Calu3 (cell line): ENCODE measurements at regions not wholly inside any gene's neighbourhood (a gene's known extent, or its start where the extent isn't known, plus 50 kb on each side); places are given as distances from the start of the nearest gene placed in this dataset.

ENCODE experiments used
- BruUV-seq: library from RNA; stranded (reverse); fragments of 400-500 nt; replicated peaks from 2 replicates; lab custom pipeline; 2021; lab: Mats Ljungman, UMichigan
- CTCF ChIA-PET: fragments of 300-600 bp; sonication (Branson Sonifier 250); formaldehyde crosslinking; loops from one replicate; lab custom pipeline; 2022; ENCODE audit warnings: antibody characterized with exemption; lab: Charles Lee
- DNase-seq: peaks from one replicate; pipeline ENCODE4 v3.0.0; 2022
- H3K27ac Mint-ChIP-seq: one replicate; pipeline ENCODE4 v1.8.0; 2022; ENCODE audit warnings: mixed read lengths; ENCODE audit not compliant: unreplicated experiment
- H3K27me3 Mint-ChIP-seq: one replicate; pipeline ENCODE4 v1.8.0; 2022; ENCODE audit warnings: mixed read lengths; ENCODE audit not compliant: unreplicated experiment
- H3K36me3 Mint-ChIP-seq: one replicate; pipeline ENCODE4 v1.8.0; 2022; ENCODE audit warnings: mild to moderate bottlenecking, moderate library complexity, mixed read lengths; ENCODE audit not compliant: insufficient read depth, unreplicated experiment
- H3K4me1 Mint-ChIP-seq: one replicate; pipeline ENCODE4 v1.8.0; 2022; ENCODE audit warnings: mild to moderate bottlenecking, low read depth, mixed read lengths; ENCODE audit not compliant: unreplicated experiment
- H3K4me3 Mint-ChIP-seq: one replicate; pipeline ENCODE4 v1.8.0; 2022; ENCODE audit warnings: mild to moderate bottlenecking, low read depth, moderate library complexity, mixed read lengths; ENCODE audit not compliant: unreplicated experiment
- H3K9me3 Mint-ChIP-seq: one replicate; pipeline ENCODE4 v1.8.0; 2022; ENCODE audit warnings: low read depth, mixed read lengths; ENCODE audit not compliant: unreplicated experiment
- CTCF ChIP-seq: fragments of 200-600 bp; IDR thresholded peaks from one replicate; pipeline ENCODE4 v1.8.0; 2022; ENCODE audit warnings: antibody characterized with exemption; ENCODE audit not compliant: unreplicated experiment
- intact Hi-C: fragments of 100-400 bp; cut with micrococcal nuclease; formaldehyde crosslinking; loops from one replicate; pipeline ENCODE4 v1.10.0; 2022; ENCODE audit not compliant: unreplicated experiment

DNA sequence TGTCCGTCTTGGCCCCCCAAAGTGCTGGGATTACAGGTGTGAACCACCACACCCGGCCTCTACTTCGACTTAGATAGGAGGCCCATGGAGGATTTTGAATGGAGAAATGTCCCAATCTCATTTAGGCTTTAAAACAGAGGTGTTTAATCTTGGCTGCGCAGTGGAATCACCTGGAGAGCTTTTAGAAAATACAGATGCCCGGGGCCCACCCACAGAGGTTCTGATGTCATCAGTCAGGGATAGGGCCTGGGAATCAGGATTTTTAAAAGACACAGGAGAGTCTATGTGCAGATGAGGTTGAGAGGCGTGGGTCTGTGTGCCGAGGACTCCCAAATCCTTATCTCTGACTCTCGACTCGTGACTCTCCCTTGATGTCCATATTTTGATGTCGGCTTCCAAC lies 124.0 kb upstream of the BOD1 start:
- no peak for DNase-seq
- Mint-ChIP-seq H3K27me3 (no peaks in the 10 kb centered on the region), H3K36me3 (peaks cover 5% of the 10 kb centered on the region), H3K9me3 (no peaks in the 10 kb centered on the region), H3K4me3 (no peak overlapping the region), H3K4me1 (peaks cover 38% of the 10 kb centered on the region), H3K27ac (no peak overlapping the region)
- CTCF ChIA-PET, result no interaction called here
- intact Hi-C loops, result no loop called here
- TF ChIP-seq CTCF, result no peak
- no TSS peak for BruUV-seq

- H3K4me1 Mint-ChIP-seq, result peaks cover 43% of the 10 kb centered on the region
- H3K9me3 Mint-ChIP-seq, result no peaks in the 10 kb centered on the region
- H3K27ac Mint-ChIP-seq, result no peak overlapping the region
- H3K27me3 Mint-ChIP-seq, result no peaks in the 10 kb centered on the region
- H3K4me3 Mint-ChIP-seq, result no peak overlapping the region
- CTCF ChIA-PET, result no interaction called here
- peaks cover 4% of the 10 kb centered on the region for H3K36me3 Mint-ChIP-seq
- intact Hi-C loops, result no loop called here
- no peak for TF ChIP-seq CTCF
- DNase-seq, result no peak
- no TSS peak for BruUV-seq
These were observed 124.6 kb upstream of the BOD1 start for GRCh38 chr5:173741087-173741486.

- Mint-ChIP-seq H3K27ac (no peak overlapping the region), H3K36me3 (no peaks in the 10 kb centered on the region), H3K9me3 (no peaks in the 10 kb centered on the region), H3K4me3 (no peak overlapping the region), H3K4me1 (peaks cover 41% of the 10 kb centered on the region), H3K27me3 (no peaks in the 10 kb centered on the region)
- DNase-seq, result no peak
- TF ChIP-seq CTCF, result no peak
- intact Hi-C loops, result no loop called here
- BruUV-seq, result no TSS peak
- CTCF ChIA-PET, result no interaction called here
These were observed 125.4 kb upstream of the BOD1 start for GRCh38 chr5:173741729-173742431.

- intact Hi-C loops, result no loop called here
- H3K27me3 Mint-ChIP-seq, result no peaks in the 10 kb centered on the region
- H3K36me3 Mint-ChIP-seq, result no peaks in the 10 kb centered on the region
- H3K9me3 Mint-ChIP-seq, result no peaks in the 10 kb centered on the region
- H3K4me1 Mint-ChIP-seq, result peaks cover 35% of the 10 kb centered on the region
- no peak for TF ChIP-seq CTCF
- no peak for DNase-seq
- H3K4me3 Mint-ChIP-seq, result no peak overlapping the region
- BruUV-seq, result no TSS peak
- CTCF ChIA-PET, result no interaction called here
- H3K27ac Mint-ChIP-seq, result no peak overlapping the region
These were observed 126.0 kb upstream of the BOD1 start for GRCh38 chr5:173742432-173742816.
